PC-9 (cell line): ENCODE measurements at regions not wholly inside any gene's neighbourhood (a gene's known extent, or its start where the extent isn't known, plus 50 kb on each side); places are given as distances from the start of the nearest gene placed in this dataset.

Experiments
- BruUV-seq: library from RNA; stranded (reverse); fragments of 400-500 nt; replicated peaks from 2 replicates; lab custom pipeline; 2021; lab: Mats Ljungman, UMichigan
- CTCF ChIA-PET: fragments of 300-600 bp; sonication (Branson Sonifier 250); formaldehyde crosslinking; loops from one replicate; lab custom pipeline; 2022; ENCODE audit warnings: antibody characterized with exemption; lab: Charles Lee
- POLR2A ChIA-PET: fragments of 300-600 bp; sonication (Branson Sonifier 250); formaldehyde crosslinking; loops from one replicate; lab custom pipeline; 2022; ENCODE audit warnings: antibody characterized with exemption; ENCODE audit not compliant: unreplicated experiment; lab: Charles Lee
- DNase-seq, 2 experiments: peaks; one replicate each; pipeline versions ENCODE4 v3.0.0 to v3.0.0-alpha.2; 2015 to 2022; ENCODE audit warnings: mixed read lengths in 1 of 2
- H2AFZ ChIP-seq: fragments of 200-600 bp; sonication (generic); 2 replicates; pipeline ENCODE4 v1.8.1; 2017; ENCODE audit warnings: antibody characterized with exemption
- H3F3A ChIP-seq: fragments of 200-600 bp; sonication (generic); 2 replicates; pipeline ENCODE4 v1.8.1; 2017; ENCODE audit warnings: antibody characterized with exemption, mild to moderate bottlenecking, low read depth; ENCODE audit not compliant: insufficient read depth
- H3K27ac ChIP-seq: fragments of 200-600 bp; sonication (generic); 2 replicates; pipeline ENCODE4 v1.6.1; 2016; ENCODE audit warnings: mixed run types
- H3K27me3 ChIP-seq: fragments of 200-600 bp; sonication (generic); 2 replicates; pipeline ENCODE4 v1.6.1; 2016; ENCODE audit warnings: low read depth, mixed run types; ENCODE audit not compliant: insufficient read depth
- H3K36me3 ChIP-seq: fragments of 200-600 bp; sonication (generic); 2 replicates; pipeline ENCODE4 v1.6.1; 2016; ENCODE audit warnings: low read depth, mixed run types
- H3K4me1 ChIP-seq: fragments of 200-600 bp; sonication (generic); replicated peaks from 2 replicates; pipeline ENCODE4 v1.6.1; 2016; ENCODE audit warnings: mixed run types; ENCODE audit not compliant: insufficient read depth
- H3K4me2 ChIP-seq: fragments of 200-600 bp; sonication (generic); 2 replicates; pipeline ENCODE4 v1.6.1; 2017; ENCODE audit warnings: mixed run types
- H3K4me3 ChIP-seq: fragments of 200-600 bp; sonication (generic); 2 replicates; pipeline ENCODE4 v1.6.1; 2016; ENCODE audit warnings: mixed run types
- H3K79me2 ChIP-seq: fragments of 200-600 bp; sonication (generic); 2 replicates; pipeline ENCODE4 v1.6.1; 2017; ENCODE audit warnings: low read depth, mixed run types
- H3K9me2 ChIP-seq: fragments of 200-600 bp; sonication (generic); 2 replicates; pipeline ENCODE4 v1.8.1; 2017; ENCODE audit warnings: mild to moderate bottlenecking; ENCODE audit not compliant: insufficient read depth
- H3K9me3 ChIP-seq: fragments of 200-600 bp; sonication (generic); 2 replicates; pipeline ENCODE4 v1.8.1; 2016; ENCODE audit warnings: low read depth; ENCODE audit not compliant: insufficient read depth
- H4K20me1 ChIP-seq: fragments of 200-600 bp; sonication (generic); 2 replicates; pipeline ENCODE4 v1.8.1; 2017; ENCODE audit not compliant: insufficient read depth
- EZH2 ChIP-seq: fragments of 200-600 bp; sonication (generic); IDR thresholded peaks from 2 replicates; pipeline ENCODE4 v1.8.0; 2017; ENCODE audit warnings: antibody characterized with exemption, low read depth
- intact Hi-C: fragments of 100-400 bp; cut with micrococcal nuclease; formaldehyde crosslinking; loops from one replicate; pipeline ENCODE4 v1.10.0; 2022; ENCODE audit not compliant: unreplicated experiment
- TF ChIP-seq, protein P1 (sequence below): fragments of 200-600 bp; sonication (generic); conservative IDR thresholded peaks from 2 replicates; pipeline ENCODE4 v1.6.1; 2017; ENCODE audit warnings: mixed run types, antibody characterized with exemption, mild to moderate bottlenecking, moderate library complexity

- POLR2A ChIA-PET = no interaction called here
- TF ChIP-seq, protein P1, sequence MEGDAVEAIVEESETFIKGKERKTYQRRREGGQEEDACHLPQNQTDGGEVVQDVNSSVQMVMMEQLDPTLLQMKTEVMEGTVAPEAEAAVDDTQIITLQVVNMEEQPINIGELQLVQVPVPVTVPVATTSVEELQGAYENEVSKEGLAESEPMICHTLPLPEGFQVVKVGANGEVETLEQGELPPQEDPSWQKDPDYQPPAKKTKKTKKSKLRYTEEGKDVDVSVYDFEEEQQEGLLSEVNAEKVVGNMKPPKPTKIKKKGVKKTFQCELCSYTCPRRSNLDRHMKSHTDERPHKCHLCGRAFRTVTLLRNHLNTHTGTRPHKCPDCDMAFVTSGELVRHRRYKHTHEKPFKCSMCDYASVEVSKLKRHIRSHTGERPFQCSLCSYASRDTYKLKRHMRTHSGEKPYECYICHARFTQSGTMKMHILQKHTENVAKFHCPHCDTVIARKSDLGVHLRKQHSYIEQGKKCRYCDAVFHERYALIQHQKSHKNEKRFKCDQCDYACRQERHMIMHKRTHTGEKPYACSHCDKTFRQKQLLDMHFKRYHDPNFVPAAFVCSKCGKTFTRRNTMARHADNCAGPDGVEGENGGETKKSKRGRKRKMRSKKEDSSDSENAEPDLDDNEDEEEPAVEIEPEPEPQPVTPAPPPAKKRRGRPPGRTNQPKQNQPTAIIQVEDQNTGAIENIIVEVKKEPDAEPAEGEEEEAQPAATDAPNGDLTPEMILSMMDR = no peak
- no peak for TF ChIP-seq EZH2
- H3K4me1 ChIP-seq = no peaks in the 10 kb centered on the region
- BruUV-seq = no TSS peak
- H3K4me3 ChIP-seq = no peak overlapping the region
- no peak overlapping the region for H3K4me2 ChIP-seq
- intact Hi-C loops = no loop called here
- CTCF ChIA-PET = no interaction called here
- H3K9me3 ChIP-seq = no peaks in the 10 kb centered on the region
- H3K9me2 ChIP-seq = no peaks in the 10 kb centered on the region
- peaks cover 92% of the 10 kb centered on the region for H3K27me3 ChIP-seq
- H3F3A ChIP-seq = no peaks in the 10 kb centered on the region
- H3K79me2 ChIP-seq = no peaks in the 10 kb centered on the region
- H4K20me1 ChIP-seq = no peaks in the 10 kb centered on the region
- H3K27ac ChIP-seq = no peak overlapping the region
- no peaks in the 10 kb centered on the region for H3K36me3 ChIP-seq
- H2AFZ ChIP-seq = no peak overlapping the region
- DNase-seq = no peak
Observed at GRCh38 chr9:89702401-89702800, 97.6 kb downstream of the GADD45G start.

- no peaks in the 10 kb centered on the region for H3K9me2 ChIP-seq
- H3K27me3 ChIP-seq = peaks cover 95% of the 10 kb centered on the region
- intact Hi-C loops = no loop called here
- no peaks in the 10 kb centered on the region for H3K36me3 ChIP-seq
- H3K4me3 ChIP-seq = no peak overlapping the region
- ChIA-PET POLR2A (no interaction called here), CTCF (no interaction called here)
- H3K79me2 ChIP-seq = no peaks in the 10 kb centered on the region
- no peak for DNase-seq
- BruUV-seq = no TSS peak
- H3K4me1 ChIP-seq = no peaks in the 10 kb centered on the region
- H2AFZ ChIP-seq = no peak overlapping the region
- no peak for TF ChIP-seq EZH2
- TF ChIP-seq, protein P1 = no peak
- no peak overlapping the region for H3K4me2 ChIP-seq
- H3K9me3 ChIP-seq = no peaks in the 10 kb centered on the region
- no peak overlapping the region for H3K27ac ChIP-seq
- H3F3A ChIP-seq = no peaks in the 10 kb centered on the region
- no peaks in the 10 kb centered on the region for H4K20me1 ChIP-seq
Observed at GRCh38 chr9:89705651-89706050, 100.8 kb downstream of the GADD45G start.

GRCh38 chr9:89706086-89706485, 101.3 kb downstream of the GADD45G start:
- Histone ChIP-seq H3K4me2 (no peak overlapping the region), H2AFZ (no peak overlapping the region), H4K20me1 (no peaks in the 10 kb centered on the region), H3K36me3 (no peaks in the 10 kb centered on the region), H3K4me1 (no peaks in the 10 kb centered on the region), H3F3A (no peaks in the 10 kb centered on the region), H3K27ac (no peak overlapping the region), H3K9me3 (no peaks in the 10 kb centered on the region), H3K79me2 (no peaks in the 10 kb centered on the region), H3K27me3 (peaks cover 95% of the 10 kb centered on the region), H3K9me2 (no peaks in the 10 kb centered on the region), H3K4me3 (no peak overlapping the region)
- POLR2A ChIA-PET = no interaction called here
- CTCF ChIA-PET = no interaction called here
- DNase-seq = no peak
- TF ChIP-seq EZH2 = no peak
- TF ChIP-seq, protein P1 = no peak
- intact Hi-C loops = no loop called here
- BruUV-seq = no TSS peak
